Erythroblast (primary cell): ENCODE measurements at regions not wholly inside any gene's neighbourhood (a gene's known extent, or its start where the extent isn't known, plus 50 kb on each side); places are given as distances from the start of the nearest gene placed in this dataset.

Source experiments
- GATA1 ChIP-seq: IDR thresholded peaks from 2 replicates; pipeline ENCODE4 v1.6.1; 2011; ENCODE audit warnings: low read depth, mild to moderate bottlenecking, control low read depth, low read length, moderate library complexity
- POLR2A ChIP-seq: IDR thresholded peaks from 2 replicates; pipeline ENCODE4 v1.6.1; 2011; ENCODE audit warnings: mild to moderate bottlenecking, low read length

DNA sequence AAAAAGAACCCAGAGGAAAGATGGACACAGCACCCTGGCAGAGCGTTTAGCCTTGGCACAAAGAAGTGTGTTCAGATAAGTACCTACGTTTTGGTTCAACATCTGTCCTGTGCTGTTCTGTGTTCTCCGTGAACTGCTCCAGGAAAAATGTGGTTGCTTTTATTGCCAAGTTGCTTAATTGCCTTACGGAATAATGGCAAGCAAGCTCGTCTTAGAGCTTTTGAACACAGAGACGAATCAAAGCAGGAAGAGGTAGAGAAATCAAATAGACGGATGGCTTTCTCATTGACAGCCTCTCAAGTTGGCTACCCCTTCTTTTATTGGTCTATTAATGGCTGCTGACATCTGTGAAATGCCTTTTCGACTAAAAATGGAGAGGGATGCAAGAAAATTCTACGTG is 911.1 kb upstream of the EEF2KMT start:
- TF ChIP-seq POLR2A (no peak), GATA1 (no peak)
